Inferior parietal cortex (tissue), 1 donor: ENCODE measurements at regions not wholly inside any gene's neighbourhood (a gene's known extent, or its start where the extent isn't known, plus 50 kb on each side); places are given as distances from the start of the nearest gene placed in this dataset.

Experiments
- DNase-seq: peaks from one replicate; pipeline ENCODE4 v3.0.0-alpha.2; 2016; ENCODE audit errors: extremely low spot score

DNA sequence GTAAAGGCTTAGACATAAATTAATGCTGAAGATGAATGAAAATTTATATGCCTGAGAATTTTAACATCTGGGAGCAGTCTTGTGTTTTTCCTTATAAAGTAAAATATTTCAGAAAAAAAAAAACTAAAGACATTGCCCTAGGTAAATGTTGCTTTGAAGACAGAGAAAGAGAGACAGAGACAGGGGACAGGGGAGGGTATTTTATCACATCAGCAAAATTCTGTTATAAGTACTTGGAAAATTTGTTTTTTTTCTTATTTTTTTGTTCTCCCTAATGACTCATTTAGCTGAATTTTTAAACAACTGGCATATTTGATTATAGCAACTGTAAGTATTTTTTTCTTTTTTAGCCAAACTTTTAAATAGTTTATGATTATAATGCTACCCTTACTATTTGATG is 1540.6 kb upstream of the GBE1 start:
- no peak for DNase-seq

DNA sequence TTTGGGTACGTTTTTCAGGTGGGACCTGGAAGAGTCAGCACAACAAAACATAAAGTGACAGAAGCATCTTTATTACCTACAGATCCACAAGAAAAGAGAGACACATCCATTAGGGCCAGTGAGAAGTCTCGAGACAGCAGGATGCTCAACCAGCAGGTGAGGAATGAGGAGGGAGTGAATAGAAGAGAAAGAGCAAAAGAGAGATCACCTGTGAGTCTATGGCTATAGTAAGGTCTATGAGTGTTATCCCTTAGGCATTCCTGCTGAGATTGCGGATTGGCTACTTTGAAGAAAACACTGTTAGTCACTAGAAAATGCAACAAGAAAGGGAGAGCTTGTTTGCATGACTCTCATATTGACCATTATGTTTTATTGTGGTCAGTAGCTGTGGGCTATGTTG is 1556.2 kb upstream of the GBE1 start:
- DNase-seq = no peak

DNA sequence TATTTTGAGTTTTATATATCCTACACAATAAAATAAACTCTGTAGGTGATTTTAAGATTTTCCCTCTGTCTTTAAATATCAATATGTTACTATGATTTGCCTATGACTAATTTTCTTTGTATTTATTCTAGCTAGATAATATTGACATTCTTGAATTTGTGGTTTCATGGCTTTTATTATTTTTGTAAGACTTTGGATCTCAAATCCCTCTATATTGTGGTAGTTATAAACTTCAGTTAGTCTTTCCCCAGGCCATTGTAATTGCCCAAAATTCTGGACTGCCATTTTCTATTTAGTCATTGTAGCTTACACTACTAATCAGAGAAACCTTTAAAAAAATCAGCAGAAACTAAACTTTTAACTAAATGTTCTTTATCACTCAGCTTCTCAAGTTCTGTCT is 1559.3 kb upstream of the GBE1 start:
- DNase-seq = no peak

DNA sequence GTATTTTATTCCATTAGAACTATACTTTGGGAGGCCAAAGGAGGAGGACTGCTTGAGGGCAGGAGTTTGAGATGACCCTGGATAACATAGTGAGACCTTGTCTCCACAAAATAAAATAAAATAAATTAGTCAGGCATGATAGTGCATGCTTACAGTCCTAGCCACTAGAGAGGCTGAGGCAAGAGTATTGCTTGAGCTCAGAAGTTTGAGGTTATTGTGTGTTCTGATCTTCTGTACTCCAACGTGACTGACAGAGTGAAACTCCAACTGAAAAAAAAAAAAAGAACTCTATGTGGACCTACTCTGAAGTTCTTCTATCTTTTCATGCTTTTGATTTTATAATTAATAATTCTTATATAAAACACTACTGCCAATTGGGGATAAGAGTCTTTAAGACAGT is 1560.0 kb upstream of the GBE1 start:
- DNase-seq = no peak

DNA sequence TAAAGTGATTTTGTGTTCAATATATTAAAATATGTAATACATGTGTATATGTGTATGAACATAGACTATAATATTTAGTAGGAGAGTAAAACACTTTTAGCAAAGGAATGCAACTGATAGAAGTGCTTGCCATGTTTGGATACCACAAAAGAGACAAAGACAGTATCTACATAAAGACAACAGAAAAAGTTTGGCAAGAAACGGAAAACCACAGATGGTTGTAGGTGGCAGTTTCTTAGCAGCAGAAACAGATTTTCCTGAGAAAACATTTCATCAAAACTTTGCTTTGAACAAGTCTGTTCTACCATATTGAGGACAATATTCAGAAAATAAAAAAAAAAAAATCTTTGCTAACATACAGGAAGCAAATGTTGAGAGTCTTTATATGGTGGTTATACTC is 1560.4 kb upstream of the GBE1 start:
- peak; percentile 56 for DNase-seq

DNA sequence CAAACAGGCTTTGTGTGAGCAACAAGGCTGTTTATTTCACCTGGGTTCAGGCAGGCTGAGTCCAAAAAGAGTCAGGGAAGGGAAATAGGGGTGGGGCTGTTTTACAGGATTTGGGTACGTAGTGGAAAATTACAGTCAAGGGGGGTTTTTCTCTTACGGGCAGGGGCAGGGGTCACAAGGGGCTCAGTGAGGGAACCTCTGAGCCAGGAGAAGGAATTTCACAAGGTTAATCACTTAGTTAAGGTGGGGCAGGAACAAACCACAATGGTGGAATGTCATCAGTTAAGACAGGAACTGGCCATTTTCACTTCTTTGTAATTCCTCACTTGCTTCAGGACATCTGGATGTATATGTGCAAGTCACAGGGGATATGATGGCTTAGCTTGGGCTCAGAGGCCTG is 1592.8 kb upstream of the GBE1 start:
- DNase-seq = no peak

DNA sequence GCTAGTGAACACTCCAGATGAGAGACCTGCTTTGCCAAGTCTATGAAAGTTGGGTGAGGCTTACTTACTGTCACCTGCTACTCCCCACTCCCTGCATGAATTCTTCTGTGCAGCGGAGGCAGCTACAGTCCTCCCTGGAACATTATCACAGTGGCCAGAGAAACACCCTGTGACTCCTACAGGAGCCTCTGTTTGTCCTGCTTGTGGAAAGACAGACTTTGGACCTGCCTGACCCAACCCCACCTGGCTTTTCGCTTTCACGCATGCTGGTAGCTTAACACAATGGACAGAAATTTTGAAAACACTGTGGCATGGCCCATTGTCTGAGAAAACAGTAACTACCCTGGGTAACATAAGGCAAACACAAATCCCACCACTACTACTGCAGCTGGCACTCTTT is 1565.5 kb upstream of the CADM2 start:
- no peak for DNase-seq

DNA sequence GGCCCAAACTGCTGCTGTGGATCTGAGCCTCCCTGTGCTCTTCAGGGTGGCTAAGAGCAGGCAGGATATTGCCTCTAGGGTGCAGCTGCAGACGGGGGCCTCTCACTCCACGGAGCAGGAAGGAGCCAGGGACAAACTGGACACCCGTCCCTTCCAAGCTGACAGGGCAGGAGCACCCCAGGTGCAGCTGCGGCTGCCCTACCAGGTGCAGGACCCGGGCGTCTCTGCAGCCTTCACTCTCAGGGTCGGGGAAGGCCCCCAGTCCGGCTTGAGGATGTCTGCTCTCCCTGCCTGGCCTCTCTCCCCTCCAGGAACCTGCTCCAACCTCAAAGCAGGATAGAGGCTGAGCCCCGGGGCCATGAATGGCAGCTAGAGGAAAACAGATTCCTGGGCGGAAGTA is 1554.9 kb upstream of the CADM2 start:
- no peak for DNase-seq

DNA sequence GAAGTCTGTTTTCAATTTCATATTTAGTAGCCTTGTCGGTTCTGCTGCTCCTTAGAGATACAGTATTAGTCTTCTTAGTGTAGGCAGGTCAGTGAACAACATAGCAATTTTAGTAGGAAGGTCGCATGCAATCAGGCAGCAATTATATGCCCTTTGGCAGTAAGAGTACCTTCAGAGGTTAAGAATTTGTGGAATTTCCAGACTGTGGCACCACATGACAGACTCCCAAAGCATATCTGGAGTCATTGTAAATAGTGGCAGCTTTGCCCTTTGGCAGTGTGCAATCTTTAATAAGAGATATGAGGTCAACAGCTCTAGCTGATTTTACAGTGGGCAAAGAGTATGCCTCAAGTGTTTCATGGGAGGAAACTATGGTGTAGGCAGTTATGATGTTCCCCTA is 1532.5 kb upstream of the CADM2 start:
- no peak for DNase-seq

DNA sequence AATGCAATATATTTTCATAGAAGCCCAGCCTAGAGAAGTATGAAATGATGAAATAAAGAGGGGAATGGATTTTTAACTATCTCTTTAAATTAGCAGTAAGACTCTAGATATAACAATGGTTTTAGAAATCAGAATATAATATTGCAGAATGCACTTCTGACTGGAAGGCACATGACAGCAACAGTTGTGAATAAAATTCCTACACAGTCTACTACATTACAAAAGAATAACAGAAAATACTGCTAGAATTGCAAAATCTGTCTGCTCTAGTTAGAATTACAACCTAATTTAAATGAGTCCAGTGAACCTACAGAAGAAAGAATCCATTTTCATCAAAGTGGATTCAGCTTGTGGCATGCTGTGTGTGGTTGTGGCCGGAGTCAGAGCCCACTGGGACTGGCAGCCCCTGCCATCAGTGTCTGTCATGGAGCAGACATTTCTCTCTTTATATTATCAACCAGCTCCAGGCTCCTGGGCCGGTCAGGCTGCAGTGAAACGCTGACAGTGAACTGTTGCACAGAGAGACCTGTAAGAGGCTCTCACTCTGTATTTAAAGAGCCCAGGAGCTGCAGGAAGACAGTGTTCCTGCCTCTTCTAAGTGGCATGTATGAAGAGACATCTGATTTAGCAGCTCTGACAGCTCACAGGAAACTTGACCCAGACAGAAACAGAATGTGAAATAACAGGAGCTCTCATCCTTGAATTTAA is 1523.8 kb upstream of the CADM2 start:
- no peak for DNase-seq

DNA sequence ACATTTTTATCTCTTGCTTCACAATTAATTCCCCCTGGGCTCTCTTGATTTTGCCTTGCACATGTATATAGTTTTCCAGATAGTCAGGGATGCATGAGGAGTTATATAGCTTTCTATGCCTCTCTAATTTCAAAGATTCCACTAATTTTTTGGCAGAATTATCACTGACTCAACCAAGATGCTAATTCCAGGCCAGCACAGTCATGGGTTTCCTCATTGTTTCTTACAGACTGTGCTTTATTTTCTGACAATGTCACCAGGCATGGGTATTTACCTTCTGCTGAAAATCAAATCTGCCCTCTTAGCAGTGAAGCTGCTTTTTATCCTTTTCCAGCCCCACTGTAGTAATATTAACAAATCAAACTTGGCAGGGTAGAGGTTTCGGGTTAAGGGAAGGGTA is 1520.6 kb upstream of the CADM2 start:
- DNase-seq = no peak

DNA sequence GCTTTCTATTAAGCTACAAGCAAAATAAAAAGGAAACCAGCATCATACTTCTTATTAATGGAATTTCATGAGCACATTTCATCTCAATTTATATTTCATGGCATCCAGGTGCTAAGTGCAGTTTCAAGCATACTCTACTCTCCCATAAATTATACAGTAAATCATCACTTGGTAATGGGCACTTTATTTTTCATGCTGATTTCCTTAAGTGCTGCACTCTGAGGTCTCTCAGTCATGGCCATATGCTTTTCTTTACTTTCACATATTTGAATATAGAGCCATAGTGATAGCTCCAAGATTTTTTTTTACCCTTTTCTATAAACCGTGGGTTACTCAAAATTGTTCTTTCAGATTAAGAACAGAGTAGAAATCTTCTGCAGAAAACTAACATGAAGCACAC is 1505.7 kb upstream of the CADM2 start:
- no peak for DNase-seq

DNA sequence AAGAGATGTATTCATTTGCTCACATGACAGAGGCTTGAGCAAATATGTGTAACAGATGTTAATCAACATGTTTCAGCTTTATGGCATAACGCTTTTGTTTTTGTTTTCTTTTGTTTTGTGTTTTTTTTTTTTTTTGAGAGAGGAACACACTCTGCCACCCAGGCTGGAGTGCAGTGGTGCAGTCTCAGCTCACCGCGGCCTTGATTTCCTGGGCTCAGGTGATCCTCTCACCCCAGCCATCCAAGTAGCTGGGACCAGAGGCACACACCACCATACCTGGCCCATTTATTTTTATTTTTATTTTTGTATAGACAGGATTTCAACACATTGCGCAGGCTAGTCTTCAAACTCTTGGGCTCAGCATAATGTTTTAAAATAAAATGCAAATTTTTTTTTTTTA is 1504.4 kb upstream of the CADM2 start:
- DNase-seq = no peak

DNA sequence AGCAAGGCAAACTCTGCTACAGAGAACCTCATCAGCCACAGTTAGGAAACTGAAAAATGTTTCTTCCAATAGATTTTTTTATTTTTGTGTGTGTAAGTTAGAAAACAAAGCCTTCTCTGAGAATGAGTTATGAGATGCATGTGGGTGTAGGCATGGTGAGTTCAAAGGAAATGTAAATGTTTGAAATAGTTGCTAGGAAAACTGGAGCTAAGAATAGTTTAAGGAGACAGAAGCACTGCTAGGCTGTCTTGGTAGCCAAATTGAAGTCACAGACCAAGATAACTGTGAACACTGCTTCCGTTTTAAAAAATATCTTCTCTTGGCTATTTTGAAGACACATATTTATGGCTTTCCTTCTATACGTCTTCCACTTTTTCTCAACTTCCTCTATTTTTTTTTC is 1501.2 kb upstream of the CADM2 start:
- peak; percentile 19 for DNase-seq

DNA sequence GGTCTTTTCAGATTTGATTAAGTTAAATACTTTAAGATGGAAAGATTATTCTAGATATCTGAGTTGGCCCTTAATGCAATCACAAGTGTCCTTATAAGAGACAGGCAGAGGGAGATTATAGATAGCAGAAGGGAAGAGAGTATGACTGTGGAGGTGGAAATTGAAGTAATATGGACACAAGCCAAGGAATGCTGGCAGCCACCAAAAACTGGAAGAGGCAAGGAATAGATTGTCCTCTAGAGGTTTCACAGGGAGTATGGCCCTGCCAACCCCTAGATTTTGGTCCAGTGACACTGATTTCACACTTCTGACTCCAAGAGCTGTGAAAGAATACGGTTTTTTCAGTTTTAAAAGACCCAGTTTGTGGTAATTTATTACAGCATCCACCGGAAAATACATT is 1498.7 kb upstream of the CADM2 start:
- no peak for DNase-seq

DNA sequence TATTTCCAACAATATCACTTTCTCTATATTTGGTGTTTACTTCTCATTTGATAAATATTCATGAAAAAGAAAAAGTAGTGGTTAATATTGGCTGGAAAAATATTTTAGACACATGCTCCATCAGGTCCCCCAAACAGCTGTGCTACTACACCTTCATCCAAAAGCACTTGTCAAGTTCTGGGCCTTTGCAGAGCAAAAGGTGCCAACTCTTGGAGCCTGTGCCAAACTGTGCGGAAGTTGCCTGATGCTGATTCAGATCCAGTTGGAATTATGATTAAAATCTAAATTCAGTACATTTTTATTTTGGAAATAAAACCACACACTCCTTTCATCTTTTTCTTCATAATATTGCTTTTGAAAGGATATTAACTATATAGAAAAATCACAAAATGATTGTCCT is 1497.4 kb upstream of the CADM2 start:
- DNase-seq = no peak

DNA sequence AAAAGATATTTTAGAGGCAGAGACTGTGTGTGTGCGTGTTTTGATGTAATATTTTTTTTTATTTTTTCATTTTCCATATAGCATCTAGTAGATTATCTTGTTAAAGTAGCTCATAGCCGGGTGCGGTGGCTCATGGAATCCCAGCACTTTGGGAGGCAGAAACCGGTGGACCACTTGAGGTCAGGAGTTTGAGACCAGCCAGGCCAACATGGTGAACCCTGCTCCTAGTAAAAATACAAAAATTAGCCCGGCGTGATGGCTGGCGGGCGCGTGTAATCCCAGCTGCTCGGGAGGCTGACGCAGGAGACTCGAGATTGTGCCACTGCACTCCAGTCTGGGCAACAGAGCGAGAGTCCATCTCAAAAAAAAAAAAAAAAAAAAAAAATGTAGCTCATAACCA is 1481.2 kb upstream of the CADM2 start:
- DNase-seq = no peak

DNA sequence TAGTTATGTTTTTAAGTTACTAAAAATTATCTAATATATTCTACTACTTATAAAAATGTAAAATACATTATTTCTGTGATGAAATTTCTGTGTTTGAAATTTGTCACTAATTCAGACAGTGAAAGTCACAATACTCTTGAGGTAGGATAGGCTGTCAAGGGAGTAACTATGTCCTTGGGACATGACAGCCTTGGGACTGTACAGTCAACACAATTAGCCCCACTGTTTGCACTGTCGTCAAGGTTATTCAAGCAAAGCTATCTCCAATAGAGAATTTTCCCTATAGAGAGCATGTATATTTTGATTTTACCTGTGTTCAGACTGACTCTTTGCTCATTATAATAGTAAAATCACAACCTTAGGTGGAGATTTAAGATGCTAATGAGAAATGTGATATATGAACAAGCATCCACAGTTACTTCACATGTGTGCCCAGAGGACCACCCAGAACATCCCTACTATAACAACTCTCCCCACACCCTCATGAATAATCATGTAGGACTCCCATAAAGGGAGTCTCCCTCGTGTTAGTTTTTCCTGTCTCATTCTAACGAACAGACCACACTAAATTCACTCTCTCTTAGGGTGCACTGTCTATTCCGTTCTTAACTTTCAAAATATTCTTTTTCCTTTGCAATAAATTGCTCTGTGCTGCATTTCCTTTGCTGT is 1476.3 kb upstream of the CADM2 start:
- no peak for DNase-seq

DNA sequence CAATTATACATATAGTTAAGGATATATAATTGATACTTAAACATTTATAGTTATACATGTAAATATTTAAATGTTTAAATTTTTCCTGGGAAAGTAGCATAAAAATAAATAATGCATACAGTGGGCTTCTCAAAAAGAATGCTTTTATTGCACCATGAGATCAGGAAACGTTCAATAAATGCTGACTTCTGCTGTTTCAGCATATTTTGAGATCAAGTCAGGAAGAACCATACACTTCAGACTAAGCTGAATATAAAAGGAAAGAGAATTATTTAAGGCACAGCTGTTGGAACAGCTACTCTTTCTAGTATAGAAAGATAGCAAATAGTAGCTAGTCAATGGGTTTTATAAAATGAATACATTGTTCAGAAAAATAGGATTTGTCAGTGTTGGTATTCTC is 1462.3 kb upstream of the CADM2 start:
- no peak for DNase-seq

DNA sequence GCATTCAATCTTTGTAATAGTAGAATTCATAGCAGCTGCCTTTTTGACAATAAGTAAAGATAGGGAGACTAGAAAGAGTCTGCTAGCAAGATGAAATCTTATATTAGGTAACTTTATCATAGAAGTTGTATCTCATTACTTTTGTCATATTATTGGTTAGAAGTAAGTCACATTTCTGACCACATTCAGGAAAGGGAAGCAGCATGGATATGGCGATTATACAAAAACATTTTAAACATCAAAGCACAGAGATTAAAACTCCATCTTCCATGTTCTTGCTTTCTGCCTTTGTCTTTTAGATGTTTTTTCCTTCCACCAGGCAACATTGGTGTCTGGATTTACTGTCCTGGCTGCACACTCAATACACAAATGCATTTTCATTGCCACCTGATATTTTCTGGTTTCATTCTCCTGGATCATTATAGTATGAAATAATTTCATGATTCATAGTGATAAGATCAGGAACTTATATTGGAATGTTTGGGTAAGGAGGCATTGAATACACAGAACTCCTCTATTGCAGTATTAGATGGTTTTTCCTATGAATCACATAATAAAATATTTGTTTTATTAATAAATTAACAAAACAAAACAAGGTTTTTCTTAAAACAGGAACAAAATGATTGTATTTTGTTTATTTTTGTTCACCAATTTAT is 1460.3 kb upstream of the CADM2 start:
- DNase-seq = no peak

DNA sequence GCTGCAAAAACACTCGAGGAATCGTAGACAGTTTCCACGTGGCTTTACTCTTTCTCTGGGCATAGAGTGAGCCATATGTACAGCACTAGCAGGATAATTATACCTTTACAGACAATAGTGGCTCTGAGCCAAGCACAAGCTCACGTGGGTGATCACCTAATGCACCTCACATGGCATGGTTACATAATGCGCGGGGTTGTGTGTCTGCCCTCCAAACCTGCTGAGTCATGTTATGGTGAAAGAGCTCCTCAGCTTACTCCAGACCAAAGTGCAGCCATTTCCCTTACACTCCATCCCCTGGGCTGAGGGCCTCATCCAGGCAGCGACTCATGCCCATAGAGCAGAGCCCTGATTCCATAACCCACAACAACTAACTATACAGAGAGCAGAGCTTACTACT is 1458.4 kb upstream of the CADM2 start:
- DNase-seq = no peak

DNA sequence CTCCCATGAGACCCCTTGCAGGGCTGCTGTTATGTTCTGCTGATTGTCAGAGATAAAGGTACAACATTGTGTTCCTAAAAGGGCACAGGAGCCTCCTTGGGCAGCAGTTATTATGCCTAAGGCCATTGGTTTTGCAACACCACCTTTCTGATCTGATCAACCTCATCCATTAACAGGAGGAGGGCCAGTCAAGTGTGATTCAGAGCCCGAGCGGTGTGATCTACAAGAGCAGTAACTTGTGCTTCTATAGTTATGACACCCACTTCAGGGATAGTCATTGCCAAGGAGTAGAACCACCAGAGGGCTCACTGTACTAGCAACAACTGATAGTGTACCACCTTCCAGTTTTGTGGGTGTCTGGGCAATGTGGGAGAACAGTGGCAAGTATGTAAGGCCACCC is 1457.9 kb upstream of the CADM2 start:
- DNase-seq = no peak

DNA sequence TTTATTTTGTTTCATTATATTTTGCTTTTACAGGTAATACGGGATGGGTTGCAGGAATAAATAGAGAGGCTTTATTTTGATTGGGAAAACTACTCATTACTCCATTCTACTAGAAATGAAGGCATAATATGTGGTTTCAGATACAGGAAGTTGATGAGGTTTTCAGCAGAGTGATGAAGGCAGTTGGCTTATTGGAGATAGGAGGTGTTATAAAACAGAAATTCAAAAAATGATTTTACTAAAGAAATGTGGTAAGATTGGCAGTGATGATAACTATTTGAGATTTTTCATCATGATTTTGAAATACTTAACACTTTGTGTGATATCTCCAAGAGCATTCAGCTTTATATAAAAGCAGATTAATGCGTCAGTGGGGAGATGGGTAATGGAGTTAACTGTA is 1445.7 kb upstream of the CADM2 start:
- no peak for DNase-seq
